Activated CD8-positive, alpha-beta memory T cell treated with anti-CD3 and anti-CD28 coated beads for 24 hours (primary cell): ENCODE measurements at regions not wholly inside any gene's neighbourhood (a gene's known extent, or its start where the extent isn't known, plus 50 kb on each side); places are given as distances from the start of the nearest gene placed in this dataset.
A peak's percentile ranks its signal among the peaks of the same experiment; 100 is the strongest.
"Not testable (repeated sequence)": the region's sequence is repeated elsewhere in the genome, so short reads cannot be mapped to it uniquely, and the experiment has no call there.

Source experiments
- DNase-seq: peaks from one replicate; pipeline ENCODE4 v3.0.0-alpha.2; 2020

DNA sequence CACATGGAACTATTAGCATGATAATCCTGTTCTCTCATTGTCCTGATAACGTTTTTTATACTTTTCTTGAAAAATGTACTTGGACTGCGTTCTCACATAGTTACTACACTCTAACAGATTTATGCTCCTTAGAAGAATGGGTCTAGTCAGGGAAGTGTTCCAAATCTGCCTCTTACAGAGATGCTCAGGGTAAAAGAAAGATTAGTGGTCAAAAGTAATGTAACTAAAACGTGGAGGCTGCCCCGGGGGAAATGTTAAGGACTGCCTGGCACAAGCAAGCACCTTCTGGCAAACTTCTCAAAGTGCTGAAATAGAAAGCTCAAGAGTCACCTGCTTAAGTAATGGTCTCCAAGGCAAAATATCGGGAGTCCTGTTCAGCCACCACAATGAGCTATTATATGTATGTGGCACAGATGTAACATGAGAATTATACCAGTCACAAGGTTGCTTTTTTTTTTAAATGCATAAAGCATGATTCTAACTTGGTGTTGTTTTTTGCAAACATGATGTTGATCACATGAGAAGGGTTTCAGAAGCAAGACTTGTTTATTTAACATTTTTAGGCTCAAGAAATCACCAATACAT is 244.5 kb upstream of the JARID2 start:
- DNase-seq, result no peak

DNA sequence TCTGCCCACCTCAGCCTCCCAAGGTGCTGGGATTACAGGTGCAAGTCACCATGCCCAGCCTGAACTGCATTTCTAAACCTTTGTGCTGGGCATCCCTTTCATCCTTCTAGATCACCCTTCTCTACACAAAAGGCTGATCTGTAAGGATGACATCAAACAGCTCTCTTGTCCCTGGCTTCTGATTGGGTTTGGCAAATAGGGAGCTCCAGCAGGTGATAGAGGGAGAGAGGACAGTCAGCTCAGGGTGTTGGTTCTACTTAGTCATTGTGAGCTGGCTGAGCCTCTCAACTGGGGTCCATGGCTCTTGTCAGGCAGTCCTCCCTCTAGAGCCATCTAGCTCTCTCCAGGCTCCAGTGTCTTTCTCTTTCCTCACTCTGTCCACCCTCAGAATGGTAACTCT is 237.6 kb upstream of the JARID2 start:
- no peak for DNase-seq

DNA sequence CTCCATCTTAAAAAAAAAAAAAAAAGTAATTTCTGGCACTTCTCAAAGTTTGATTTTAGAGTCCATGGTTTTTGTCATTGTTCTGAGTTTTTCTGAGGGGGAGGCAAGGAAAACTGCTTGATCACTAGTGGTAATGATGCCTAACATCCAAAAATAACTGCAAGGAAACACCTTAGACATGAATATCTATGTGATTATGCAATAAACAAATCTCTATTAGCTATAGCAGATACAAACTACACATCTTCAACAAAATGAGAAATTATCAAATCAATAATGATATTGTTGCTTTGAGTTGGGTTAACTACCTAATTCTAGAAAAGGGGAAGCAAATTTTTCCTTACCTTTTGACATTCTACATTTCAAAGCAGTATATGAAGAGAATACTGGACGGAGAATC is 230.9 kb upstream of the JARID2 start:
- no peak for DNase-seq

DNA sequence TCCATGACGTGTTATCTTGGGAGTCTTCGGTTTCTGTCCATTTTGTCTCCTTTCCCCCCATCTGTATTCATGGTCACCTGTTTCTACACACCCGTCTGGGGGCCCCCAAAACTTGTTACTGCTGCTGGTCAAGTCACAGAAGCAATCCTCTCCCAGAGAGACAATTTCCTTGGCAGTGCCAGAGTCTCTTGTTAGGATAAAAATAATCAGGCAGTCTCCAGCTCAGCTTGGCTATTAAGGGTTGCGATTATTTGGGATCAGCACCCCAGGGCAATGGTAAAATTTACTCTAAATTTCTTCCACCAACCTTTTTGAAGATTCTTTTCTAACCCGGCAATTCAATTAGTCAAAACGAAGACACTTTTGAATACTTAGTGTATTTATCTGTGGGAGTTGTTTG is 229.1 kb upstream of the JARID2 start:
- no peak for DNase-seq

DNA sequence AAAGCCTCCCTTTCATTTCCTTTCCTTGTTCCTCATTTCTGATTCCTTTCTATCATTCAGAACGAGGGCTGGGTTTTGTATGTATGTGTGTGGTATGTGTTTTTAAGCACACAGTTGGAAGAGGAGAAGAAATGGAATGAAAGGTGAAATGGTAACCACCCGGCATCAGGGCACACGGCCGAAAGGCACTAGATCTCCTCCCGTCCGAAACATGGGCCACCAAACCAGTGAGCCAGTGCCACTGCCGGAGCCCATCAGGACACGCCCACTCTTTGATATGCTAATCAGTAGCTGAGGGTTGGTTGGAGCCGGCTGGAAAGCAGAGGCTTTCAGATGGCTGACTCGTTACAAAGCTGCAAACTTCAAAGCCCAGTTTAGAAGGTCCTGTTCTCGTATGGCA is 228.6 kb upstream of the JARID2 start:
- DNase-seq, result no peak

DNA sequence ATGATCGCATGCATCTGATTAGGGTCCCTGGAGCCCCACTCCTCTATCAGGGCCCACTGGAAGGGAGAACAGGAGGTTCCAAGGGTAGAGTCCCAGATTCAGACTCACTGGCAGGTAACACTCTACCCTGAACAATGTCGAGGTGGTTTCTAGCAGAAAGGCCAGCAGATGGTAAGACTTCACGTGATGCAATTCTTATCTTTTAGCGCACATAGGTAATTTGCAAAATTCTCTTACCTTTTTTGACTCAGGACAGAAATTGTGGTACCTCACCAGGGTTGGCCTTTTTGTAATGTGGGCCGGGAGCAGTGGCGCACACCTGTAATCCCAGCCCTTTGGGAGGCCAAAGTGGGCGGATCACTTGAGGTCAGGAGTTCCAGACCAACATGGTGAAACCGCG is 228.1 kb upstream of the JARID2 start:
- DNase-seq, result no peak

DNA sequence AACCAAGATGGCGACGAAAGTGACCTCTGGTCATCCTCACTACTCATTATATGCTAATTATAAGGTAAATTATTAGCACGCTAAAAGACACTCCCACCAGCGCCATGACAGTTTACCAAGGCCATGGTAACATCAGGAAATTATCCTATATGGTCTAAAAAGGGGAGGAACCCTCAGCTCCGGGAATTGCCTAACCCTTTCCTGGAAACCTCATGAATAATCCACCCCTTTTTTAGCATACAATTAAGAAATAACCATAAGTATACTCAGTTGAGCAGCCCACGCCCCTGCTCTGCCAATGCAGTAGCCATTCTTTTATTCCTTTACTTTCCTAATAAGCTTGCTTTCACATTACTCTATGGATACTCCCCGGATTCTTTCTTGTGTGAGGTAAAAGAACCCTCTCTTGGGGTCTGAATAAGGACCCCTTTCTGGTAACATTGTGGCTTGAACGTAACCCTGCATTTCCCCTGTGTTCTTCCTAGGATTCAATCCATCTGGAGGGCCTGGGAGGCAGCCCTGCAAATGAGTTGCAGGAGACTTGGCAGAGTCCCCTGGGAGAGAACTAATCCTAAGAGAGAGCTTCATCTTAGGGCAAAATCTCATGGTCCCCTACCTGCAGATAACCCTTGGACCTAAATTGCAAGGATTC is 225.6 kb upstream of the JARID2 start:
- no peak for DNase-seq

DNA sequence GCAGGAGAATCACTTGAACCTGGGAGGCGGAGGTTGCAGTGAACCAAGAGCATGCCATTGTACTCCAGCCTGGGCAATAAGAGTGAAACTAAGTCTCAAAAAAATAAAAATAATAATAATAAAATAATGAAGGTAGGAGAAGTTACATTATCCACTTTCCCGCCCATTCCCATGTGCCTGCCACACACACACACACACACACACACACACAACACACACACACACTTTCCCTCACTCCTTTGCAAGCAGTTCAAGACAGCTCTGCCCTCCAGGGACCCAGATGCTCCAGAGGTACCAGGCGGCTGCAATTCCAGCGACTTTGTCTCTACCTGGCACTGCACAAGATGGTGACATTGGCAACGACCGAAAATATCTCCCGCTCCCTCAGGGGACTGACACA is 224.8 kb upstream of the JARID2 start:
- DNase-seq, result no peak

DNA sequence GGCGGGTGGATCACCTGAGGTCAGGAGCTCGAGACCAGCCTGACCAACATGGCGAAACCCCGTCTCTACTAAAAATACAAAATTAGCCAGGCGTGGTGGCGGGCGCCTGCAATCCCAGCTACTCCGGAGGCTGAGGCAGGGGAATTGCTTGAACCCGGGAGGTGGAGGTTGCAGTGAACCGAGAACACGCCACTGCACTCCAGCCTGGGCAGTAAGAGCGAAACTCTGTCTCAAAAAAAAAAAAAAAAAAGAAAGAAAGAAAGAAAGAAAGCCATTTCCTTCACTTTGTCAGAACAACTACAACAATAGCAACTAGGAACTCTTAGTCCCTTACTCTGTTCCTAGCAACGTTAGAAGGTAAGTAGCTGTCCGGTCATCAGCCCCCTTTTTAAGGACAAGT is 222.9 kb upstream of the JARID2 start:
- DNase-seq, result not testable (repeated sequence)

DNA sequence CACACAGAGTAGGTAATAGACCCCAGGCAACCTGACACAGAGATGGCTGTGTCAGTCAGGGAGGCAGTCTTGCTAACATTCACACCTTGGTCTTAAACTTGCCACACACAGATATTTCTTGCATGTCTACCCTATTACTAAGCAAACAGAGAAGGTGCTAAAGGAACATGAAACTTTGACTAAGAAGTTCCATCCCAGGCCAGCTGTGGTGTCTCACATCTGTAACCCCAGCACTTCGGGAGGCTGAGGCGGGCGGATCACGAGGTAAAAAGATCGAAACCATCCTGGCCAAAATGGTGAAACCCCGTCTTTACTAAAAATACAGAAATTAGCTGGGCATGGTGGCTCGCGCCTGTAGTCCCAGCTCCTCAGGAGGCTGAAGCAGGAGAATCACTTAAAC is 222.4 kb upstream of the JARID2 start:
- DNase-seq, result peak; percentile 77

DNA sequence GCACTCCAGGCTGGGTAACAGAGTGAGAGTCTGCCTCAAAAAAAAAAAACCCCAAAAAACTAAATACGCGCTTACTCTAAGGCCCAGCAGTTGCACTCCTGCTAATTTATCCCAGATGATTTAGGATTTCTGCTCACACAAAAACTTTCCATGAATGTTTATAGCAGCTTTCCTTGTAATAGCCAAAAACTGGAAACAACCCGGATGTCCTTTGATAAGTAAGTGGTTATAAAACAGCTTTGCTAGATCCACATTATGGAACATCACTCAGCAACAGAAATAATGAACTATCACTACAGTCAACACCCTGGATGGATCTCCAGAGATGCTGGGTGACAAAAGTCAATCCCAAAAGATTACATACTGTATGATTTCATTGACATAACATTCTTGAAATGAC is 220.4 kb upstream of the JARID2 start:
- DNase-seq, result no peak

DNA sequence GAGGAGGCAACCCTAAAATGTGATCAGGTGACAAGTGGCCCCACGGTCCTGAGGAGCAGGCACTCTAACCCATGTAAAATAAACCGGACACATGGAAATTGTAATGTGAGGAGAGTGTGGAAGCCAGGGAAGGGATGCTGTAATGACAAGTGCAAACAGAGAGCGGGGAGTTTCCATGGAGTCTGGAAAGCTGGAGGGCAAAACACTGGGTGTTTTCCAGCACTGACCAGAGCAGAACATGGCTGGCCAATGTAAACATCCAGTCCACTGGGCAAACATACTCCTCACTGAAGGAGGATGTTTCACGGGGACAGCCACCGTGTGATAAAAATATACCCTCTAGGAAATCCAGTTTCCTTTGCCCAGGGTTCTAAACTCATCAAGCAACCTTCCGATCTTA is 219.0 kb upstream of the JARID2 start:
- DNase-seq, result no peak

DNA sequence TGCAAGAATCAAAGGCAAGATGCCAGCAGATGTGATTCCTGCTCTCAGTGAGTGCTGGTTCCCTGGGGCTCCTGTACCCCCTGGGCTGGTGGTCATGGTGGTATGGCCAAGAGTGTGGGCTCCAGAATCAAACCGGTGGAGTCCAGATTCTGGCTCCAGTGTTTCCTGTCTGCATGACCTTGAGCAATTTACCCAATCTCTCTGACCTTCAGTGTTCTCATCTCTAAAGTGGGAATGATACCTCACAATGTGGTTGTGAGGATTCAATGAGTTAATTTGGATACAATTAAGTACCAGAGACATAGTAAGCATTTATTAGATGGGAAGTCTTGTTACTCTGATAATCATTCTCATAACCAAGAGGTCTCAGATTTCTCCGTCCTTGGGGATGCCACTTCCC is 218.4 kb upstream of the JARID2 start:
- DNase-seq, result no peak

DNA sequence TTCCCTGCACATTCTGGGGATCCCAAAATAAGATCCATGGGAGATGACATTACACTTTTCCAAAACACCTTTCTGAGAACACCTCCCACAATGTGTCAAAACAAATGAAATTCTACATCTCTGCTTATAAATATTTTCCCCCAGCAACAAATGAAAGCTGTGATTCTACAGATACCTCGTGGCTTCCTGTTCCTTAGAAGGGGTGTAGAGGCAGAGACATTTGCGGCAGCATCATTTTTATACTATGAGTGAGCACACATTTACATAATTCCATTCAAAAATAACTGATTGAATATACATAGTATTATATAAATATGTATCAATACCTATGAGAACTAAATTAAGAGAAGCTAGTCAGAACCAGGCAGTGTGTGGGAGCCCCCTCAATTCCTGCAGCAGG is 213.9 kb upstream of the JARID2 start:
- no peak for DNase-seq

DNA sequence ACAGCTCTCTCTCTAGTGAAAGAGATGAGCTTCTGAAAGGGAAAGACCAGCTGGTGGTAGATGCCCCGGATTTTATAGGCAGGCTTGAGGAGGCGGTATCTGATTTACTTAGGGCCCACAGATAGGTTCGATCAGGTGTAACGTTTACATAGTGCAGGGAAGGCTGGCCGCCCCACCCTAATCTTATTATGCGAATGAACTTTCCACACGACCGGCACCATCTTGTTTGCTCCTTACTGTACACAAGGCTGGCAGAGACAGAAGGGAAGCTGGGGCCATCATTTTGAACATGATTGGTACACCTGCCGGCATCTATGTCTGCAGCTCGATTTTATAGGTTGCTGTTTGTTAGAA is 212.0 kb upstream of the JARID2 start:
- DNase-seq, result no peak

DNA sequence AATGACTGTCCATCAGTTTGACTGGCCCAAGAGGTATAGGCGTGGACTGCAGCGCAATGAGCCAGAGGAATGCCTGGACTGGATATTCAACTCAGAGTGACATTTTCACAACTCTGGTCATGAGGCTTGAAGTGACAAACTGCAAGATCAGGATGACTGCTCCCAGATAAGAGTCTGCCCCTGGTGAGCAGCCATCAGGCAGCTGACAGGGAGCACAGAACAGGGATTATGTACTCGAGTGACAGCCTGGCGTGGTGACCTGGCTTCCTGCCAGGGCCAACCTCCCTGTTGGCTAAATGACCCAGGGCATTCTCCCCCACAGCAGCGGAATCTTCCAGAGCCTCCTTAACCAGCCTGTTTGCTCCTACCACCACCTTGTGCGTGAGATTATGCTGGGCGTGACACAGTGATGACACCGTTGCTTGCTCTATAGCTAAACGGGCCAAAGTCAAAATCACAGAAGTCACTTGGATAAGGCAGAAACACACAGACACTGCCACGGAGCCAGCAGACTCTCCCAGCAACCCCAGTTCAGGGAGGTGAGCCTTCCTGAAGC is 209.1 kb upstream of the JARID2 start:
- DNase-seq, result no peak

DNA sequence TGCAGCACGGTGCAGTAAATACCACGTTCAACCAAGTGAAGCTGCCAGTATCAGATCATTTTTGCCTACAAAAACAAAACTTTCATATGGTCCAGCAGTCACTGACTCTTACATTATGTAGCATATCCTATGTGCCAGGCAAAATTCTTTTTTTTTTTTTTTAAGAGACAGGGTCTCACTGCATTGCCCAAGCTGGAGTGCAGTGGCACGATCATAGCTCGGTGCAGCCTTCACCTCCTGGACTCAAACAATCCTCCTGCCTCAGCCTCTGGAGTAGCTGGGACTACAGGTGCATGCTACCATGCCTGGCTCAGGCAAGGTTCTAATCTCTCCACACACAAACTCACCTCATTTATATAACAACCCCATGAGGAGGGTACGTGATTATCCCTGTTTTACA is 208.6 kb upstream of the JARID2 start:
- DNase-seq, result no peak

DNA sequence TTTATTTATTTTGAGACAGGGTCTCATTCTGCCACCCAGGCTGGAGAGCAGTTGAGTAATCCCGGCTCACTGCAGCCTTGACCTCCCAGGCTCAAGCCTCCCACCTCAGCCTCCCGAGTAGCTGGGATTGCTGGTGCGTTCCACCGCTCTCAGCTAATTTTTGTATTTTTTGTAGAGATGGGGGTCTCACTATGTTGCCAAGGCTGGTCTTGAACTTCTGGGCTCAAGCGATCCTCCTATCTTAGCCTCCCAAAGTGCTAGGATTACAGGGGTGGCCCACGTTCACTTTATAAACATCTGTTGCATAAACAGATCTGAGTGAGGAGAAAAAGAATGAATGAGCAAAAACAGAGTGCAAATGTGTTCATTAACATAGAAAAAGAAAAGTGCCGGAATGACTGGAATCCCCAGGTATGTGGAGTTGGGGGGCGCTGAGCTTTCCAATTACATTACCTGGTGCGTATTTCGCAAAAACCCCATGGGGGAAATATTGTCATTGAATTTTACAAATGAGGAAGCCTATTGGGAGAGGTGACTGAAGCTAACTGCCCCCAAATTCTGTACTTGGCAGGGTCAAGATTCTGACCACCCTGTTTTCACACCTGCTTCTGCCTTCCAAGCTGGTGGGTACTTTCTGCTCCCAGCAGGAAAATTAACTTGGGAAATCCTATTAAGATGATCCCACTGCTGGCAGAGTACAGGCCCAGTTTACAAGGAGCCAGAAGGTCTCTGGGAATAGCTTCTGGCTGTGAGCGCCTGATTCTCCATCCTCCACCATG is 207.7 kb upstream of the JARID2 start:
- no peak for DNase-seq

DNA sequence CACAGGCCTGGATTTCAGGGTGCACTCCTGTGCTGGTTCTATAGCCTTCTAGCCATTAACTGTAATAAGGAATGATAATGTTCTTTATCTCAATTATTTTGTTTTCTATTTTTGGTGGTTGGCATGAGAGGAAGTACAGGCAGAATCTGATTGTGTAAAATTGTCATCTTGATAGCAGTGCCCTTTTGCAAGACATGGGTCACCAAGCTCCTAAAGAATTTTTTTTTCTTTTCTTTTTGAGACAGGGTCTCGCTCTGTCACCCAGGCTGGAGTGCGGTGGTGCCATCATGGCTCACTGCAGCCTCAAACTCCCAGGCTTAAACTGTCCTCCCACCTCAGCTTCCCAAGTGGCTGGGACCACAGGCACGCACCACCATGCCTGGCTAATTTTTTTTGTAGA is 206.7 kb upstream of the JARID2 start:
- DNase-seq, result no peak

DNA sequence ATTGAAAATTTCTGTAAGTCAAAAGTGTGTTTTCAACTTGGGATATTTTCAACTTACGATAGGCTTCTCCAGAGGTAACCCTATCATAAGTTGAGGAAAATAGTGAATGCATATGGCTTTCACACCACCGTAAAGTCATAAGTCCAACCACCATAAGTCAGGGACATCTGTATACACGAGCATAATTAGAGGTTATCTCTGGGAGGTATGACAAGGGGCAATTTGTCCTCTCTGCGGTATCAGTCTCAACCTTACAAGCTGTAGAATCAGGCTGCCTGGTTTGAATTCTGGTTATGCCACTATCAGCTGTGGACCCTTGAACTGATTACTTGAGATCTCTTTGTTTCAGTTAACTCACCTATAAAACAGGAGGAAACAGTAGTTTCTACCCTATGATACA is 202.9 kb upstream of the JARID2 start:
- no peak for DNase-seq

DNA sequence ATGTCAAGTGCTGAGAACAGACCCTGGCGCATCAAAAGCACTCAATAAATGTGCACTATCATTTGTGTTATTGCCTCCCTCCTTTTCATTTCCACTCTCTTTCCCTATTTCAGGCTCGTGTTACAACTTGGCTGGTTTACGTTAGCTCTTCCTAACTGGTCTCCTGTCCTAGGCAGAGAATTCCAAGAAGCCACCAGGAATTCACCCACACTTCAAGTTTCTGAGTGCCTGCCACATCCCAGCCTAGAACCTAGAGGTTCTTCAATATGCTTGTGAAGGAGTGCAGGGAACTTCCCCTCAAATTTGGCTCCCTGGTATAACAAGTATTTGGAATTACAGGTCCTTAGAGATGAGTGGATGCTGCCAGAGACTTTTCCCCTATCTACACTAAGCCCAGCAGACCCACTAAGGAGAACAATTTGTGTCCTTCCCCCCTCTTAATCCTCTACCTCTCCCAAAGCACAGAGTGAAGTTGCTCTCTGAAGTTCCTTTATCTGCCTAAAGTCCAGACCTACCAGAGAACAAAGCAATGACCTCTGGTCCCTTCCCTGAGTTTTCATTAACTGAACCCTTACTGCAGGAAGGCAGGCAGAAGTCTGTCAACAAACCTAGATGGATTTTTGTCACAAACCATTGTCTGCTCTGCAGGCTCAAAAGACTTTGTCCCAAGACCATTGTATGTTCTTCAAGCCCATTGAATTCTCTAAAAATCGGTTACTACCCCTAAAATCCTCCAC is 201.6 kb upstream of the JARID2 start:
- no peak for DNase-seq

DNA sequence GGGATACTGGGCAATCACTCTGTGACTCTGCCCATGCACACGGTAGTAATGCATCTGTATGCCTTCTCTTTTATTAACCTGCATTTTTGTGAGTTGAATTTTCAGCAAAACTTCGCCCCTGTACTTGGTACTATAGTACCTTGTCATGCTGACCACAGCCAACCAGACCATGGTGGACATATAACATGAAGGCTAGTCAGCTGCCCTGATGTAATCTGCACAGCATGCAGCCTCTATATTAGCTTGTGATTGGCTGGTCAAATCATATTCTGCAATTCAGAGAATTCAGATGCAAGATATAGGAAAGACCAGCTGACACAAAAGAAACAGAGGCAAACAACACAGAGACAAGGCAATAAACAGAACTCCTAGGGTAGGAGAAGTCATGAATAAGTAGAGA is 200.9 kb upstream of the JARID2 start:
- DNase-seq, result no peak

DNA sequence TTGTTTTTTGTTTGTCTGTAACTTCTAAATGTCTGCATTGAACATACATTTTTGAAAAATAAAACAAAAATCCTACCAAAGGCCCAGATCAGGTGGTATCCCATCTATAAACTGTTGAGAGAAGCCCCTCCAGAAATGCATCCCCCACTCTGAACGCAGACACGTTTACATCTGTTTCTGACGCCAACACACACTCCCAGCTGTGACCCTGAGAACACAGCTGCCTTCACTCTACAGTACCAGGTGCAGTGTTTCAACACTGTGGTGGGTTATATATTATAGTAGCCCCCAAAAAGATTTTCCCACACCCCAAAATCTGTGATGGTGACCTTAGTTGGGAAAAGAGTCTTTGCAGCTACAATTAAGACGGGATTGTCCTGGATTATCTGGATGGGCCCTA is 199.1 kb upstream of the JARID2 start:
- DNase-seq, result no peak

DNA sequence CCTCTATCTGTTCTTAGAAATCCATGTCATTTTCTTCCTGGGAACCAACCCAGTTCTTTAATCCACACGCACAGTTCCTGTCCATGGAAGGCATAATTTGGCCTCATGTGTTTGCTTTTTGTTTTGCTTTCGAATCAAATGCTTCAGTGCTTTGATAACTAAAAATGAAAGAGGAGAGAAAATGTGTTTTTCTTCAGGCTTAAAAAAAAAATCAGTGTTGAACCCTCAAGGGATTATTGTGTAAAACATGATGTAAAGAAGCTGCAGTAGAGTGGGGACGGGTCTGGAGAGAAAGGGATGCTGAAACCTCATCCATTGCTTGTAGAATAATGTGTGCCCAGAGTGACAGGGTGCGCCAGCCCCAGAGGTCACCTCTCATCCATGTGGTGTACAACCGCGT is 197.5 kb upstream of the JARID2 start:
- no peak for DNase-seq
